WI38 (cell line): ENCODE measurements at regions not wholly inside any gene's neighbourhood (a gene's known extent, or its start where the extent isn't known, plus 50 kb on each side); places are given as distances from the start of the nearest gene placed in this dataset.
A peak's percentile ranks its signal among the peaks of the same experiment; 100 is the strongest.

ENCODE experiments used
- H3K4me3 ChIP-seq: 2 replicates; pipeline ENCODE4 v1.5.1; 2011; ENCODE audit warnings: low read depth, mild to moderate bottlenecking, control low read depth, low read length
- TF ChIP-seq, protein P1 (sequence below): IDR thresholded peaks from 2 replicates; pipeline ENCODE4 v1.5.1; 2012; ENCODE audit warnings: low read depth, mild to moderate bottlenecking, control low read depth, low read length

- peak overlapping the region; percentile 3; the same call in 1 of the 2 replicates for H3K4me3 ChIP-seq
- TF ChIP-seq, protein P1, sequence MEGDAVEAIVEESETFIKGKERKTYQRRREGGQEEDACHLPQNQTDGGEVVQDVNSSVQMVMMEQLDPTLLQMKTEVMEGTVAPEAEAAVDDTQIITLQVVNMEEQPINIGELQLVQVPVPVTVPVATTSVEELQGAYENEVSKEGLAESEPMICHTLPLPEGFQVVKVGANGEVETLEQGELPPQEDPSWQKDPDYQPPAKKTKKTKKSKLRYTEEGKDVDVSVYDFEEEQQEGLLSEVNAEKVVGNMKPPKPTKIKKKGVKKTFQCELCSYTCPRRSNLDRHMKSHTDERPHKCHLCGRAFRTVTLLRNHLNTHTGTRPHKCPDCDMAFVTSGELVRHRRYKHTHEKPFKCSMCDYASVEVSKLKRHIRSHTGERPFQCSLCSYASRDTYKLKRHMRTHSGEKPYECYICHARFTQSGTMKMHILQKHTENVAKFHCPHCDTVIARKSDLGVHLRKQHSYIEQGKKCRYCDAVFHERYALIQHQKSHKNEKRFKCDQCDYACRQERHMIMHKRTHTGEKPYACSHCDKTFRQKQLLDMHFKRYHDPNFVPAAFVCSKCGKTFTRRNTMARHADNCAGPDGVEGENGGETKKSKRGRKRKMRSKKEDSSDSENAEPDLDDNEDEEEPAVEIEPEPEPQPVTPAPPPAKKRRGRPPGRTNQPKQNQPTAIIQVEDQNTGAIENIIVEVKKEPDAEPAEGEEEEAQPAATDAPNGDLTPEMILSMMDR: no peak
Measured at GRCh38 chr2:226483745-226484619, 315.6 kb downstream of the IRS1 start.

GRCh38 chr2:226483143-226483542 is 316.5 kb downstream of the IRS1 start:
- TF ChIP-seq, protein P1: no peak
- H3K4me3 ChIP-seq: no peak overlapping the region

- TF ChIP-seq, protein P1: no peak
- H3K4me3 ChIP-seq: no peak overlapping the region
Measured at GRCh38 chr2:226478109-226478809, 321.4 kb downstream of the IRS1 start.

DNA sequence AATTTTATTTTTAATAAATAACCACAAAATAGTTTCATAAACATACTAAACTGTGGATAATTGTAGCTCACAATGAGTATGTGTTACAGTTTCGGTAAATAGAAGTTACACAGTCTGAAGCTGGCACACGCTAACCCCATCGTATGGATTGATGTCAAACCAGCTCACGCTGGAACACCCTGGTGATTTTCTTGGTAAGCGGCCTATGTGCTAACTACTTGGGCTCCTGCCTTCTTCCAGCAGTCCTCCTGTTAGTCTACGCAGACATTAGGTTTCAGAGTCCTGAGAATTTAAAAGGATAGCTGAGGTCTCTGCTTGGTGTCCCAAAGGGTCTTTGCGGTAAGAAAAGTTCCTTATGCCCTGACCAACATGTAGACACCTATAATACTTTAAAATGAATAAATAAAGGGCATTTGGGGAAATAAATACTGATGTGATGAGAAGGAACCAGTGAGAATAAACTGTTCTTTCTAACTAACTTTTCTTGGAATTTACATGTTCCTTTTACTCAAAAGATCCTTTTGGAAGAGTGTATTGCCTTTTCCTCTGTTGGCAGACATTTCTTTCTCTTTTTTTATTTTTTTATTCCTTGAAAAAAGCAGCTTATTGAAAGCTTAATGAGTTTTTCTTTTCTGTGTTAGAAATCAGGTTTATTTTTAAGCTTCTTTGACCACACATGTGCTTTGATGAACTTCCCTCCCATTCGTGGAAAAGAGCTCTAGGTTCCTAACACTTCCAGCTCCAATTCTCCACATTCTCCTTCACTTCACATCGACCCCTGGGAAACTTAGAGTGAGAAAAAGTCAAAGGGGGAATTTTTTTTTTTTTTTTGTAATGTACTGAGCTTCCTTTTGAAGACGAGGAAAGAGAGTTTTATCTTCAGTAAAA is 322.2 kb downstream of the IRS1 start:
- TF ChIP-seq, protein P1: no peak
- H3K4me3 ChIP-seq: no peak overlapping the region

DNA sequence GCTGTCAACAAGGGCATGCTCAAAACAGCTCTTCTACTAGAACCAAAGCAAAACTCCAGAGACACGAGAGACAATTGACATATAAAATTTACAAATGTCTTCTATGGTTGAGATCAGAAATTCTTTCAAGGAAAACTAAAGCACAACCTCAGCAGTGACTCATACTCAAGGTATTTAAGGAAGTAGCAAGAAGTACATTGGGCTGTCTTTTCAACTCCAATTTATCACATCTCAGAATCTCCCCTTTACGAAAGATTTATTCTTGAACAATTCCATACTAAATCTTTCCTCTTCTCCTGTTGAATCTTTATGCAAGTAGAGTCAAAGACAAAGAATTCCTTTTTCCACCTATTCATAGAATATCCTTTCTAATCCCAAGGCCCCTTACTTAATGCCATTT is 324.0 kb downstream of the IRS1 start:
- TF ChIP-seq, protein P1: no peak
- no peak overlapping the region for H3K4me3 ChIP-seq

DNA sequence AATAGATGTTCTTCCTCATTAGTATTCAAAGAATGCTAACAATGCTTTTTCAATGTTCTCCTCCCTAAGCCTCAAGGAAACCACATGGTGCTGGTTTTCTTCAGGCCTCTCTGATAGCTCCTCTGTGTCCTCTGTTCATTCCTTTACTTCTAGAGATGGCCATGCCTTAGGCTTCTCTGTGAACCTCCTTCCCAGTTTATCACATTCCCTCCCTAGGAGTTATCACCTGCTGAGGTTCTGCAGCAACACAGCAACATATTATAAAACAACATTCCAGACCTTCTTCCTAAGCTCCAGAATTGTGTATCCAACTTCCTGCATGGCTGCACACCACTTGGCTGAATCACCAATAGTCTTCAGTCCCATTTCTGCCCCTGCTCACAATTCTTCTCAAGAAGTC is 325.5 kb downstream of the IRS1 start:
- TF ChIP-seq, protein P1: no peak
- no peak overlapping the region for H3K4me3 ChIP-seq
